Left ventricle myocardium superior (tissue), 1 donor: ENCODE measurements at regions not wholly inside any gene's neighbourhood (a gene's known extent, or its start where the extent isn't known, plus 50 kb on each side); places are given as distances from the start of the nearest gene placed in this dataset.
A peak's percentile ranks its signal among the peaks of the same experiment; 100 is the strongest.
"Not testable (repeated sequence)": the region's sequence is repeated elsewhere in the genome, so short reads cannot be mapped to it uniquely, and the experiment has no call there.

Experiments used
- ATAC-seq: fragments of 200-7000 bp; cut with Tn5 transposase; one replicate; pipeline ENCODE4 v1.9.1; 2020; ENCODE audit warnings: mild to moderate bottlenecking, moderate library complexity
- DNase-seq: peaks from one replicate; pipeline ENCODE4 v3.0.0-alpha.2; 2020
- intact Hi-C: fragments of 100-400 bp; cut with micrococcal nuclease; formaldehyde crosslinking; loops from one replicate; pipeline ENCODE4 v1.11.0; 2022
- donor health status: DM: no; HTN: yes; CAD: no; lungs with severe emphysema.

GRCh38 chr6:3900744-3901336, 51.7 kb downstream of the FAM50B start:
- DNase-seq, result no peak
- no peak for ATAC-seq
- intact Hi-C loops, result no loop called here

- no peak for DNase-seq
- intact Hi-C loops, result no loop called here
- ATAC-seq, result no peak
Measured at GRCh38 chr6:3902871-3903648, 53.9 kb downstream of the FAM50B start.

GRCh38 chr6:3904518-3904917, 55.3 kb downstream of the FAM50B start:
- intact Hi-C loops, result no loop called here

GRCh38 chr6:3905945-3906845, 57.0 kb downstream of the FAM50B start:
- intact Hi-C loops, result no loop called here
- peak; percentile 88 for ATAC-seq
- peak; percentile 77 for DNase-seq

More at GRCh38 chr6:3904518-3904917, 55.3 kb downstream of the FAM50B start:
- ATAC-seq (peak; percentile 35), DNase-seq (no peak)

- intact Hi-C loops, result no loop called here
- DNase-seq (no peak), ATAC-seq (no peak)
Measured at GRCh38 chr6:3906846-3907151, 57.6 kb downstream of the FAM50B start.

- intact Hi-C loops, result no loop called here
- no peak for ATAC-seq
Measured at GRCh38 chr6:3908223-3908622, 59.0 kb downstream of the FAM50B start.

GRCh38 chr6:3908961-3909360, 59.8 kb downstream of the FAM50B start:
- DNase-seq (no peak), ATAC-seq (no peak)
- intact Hi-C loops, result no loop called here

More at GRCh38 chr6:3908223-3908622, 59.0 kb downstream of the FAM50B start:
- DNase-seq, result no peak

- intact Hi-C loops, result no loop called here
- no peak for ATAC-seq
Measured at GRCh38 chr6:3910106-3910663, 61.0 kb downstream of the FAM50B start.

GRCh38 chr6:3911130-3911529, 62.0 kb downstream of the FAM50B start:
- no peak for ATAC-seq
- intact Hi-C loops, result no loop called here

More at GRCh38 chr6:3910106-3910663, 61.0 kb downstream of the FAM50B start:
- no peak for DNase-seq

GRCh38 chr6:3911614-3912336, 62.6 kb downstream of the FAM50B start:
- peak; percentile 46 for ATAC-seq
- intact Hi-C loops, result no loop called here
- DNase-seq, result peak; percentile 64

More at GRCh38 chr6:3911130-3911529, 62.0 kb downstream of the FAM50B start:
- DNase-seq, result no peak

- peak; percentile 27 for ATAC-seq
- DNase-seq, result no peak
- intact Hi-C loops, result no loop called here
Measured at GRCh38 chr6:3912361-3913076, 63.3 kb downstream of the FAM50B start.

GRCh38 chr6:3913077-3913957, 64.1 kb downstream of the FAM50B start:
- DNase-seq (no peak), ATAC-seq (peak; percentile 88)
- intact Hi-C loops, result no loop called here

GRCh38 chr6:3913958-3914337, 64.8 kb downstream of the FAM50B start:
- DNase-seq (no peak), ATAC-seq (no peak)
- intact Hi-C loops, result no loop called here

- no peak for DNase-seq
- intact Hi-C loops, result no loop called here
- ATAC-seq, result no peak
Measured at GRCh38 chr6:3915076-3915791, 66.1 kb downstream of the FAM50B start.

GRCh38 chr6:3916211-3916610, 67.0 kb downstream of the FAM50B start:
- intact Hi-C loops, result no loop called here
- no peak for DNase-seq
- ATAC-seq, result no peak

- DNase-seq, ATAC-seq, intact Hi-C loops: not testable (repeated sequence)
Measured at GRCh38 chr6:3916749-3917148, 67.6 kb downstream of the FAM50B start.

GRCh38 chr6:3918469-3918868, 69.3 kb downstream of the FAM50B start:
- DNase-seq (no peak), ATAC-seq (no peak)
- intact Hi-C loops, result no loop called here
